HEK293 (cell line): ENCODE measurements at regions not wholly inside any gene's neighbourhood (a gene's known extent, or its start where the extent isn't known, plus 50 kb on each side); places are given as distances from the start of the nearest gene placed in this dataset.

Source experiments
- CTCF ChIA-PET: fragments of 350-600 bp; formaldehyde crosslinking; extraction: SDS; loops from one replicate; lab custom pipeline; 2021; ENCODE audit warnings: antibody characterized with exemption; lab: Yijun Ruan, JAX
- POLR2A ChIA-PET: fragments of 300-600 bp; formaldehyde crosslinking; extraction: SDS; loops from one replicate; lab custom pipeline; 2020; ENCODE audit warnings: antibody characterized with exemption, inconsistent platforms; lab: Yijun Ruan, JAX
- H3K27ac ChIP-seq: fragments of 200-500 bp; sonication (Bioruptor generic); 2 replicates; pipeline ENCODE4 v1.5.1; 2014; ENCODE audit warnings: low read depth, low read length, control low read depth, inconsistent platforms; ENCODE audit errors: extremely low read depth
- H3K36me3 ChIP-seq, 2 experiments: fragments of 200-500 bp in 1 of 2; sonication (Bioruptor generic) in 1 of 2; 1 replicate in 1 of 2; 2 replicates in 1 of 2; pipeline ENCODE4 v1.5.1; 2014 to 2017; ENCODE audit warnings: inconsistent platforms in 2 of 2, low read length in 2 of 2; ENCODE audit not compliant: control insufficient read depth in 2 of 2, insufficient read depth in 1 of 2
- H3K4me1 ChIP-seq: fragments of 200-500 bp; sonication (Bioruptor generic); 2 replicates; pipeline ENCODE4 v1.5.1; 2014; ENCODE audit warnings: mild to moderate bottlenecking, low read length, inconsistent platforms; ENCODE audit not compliant: control insufficient read depth, insufficient read depth
- H3K4me3 ChIP-seq: 2 replicates; pipeline ENCODE4 v1.5.1; 2011; ENCODE audit warnings: low read depth, mild to moderate bottlenecking, control low read depth, low read length, moderate library complexity
- H3K9me3 ChIP-seq: fragments of 200-500 bp; sonication (Bioruptor generic); 2 replicates; pipeline ENCODE4 v1.5.1; 2014; ENCODE audit warnings: low read depth, low read length, inconsistent platforms; ENCODE audit not compliant: control insufficient read depth, insufficient read depth
- EGR2 ChIP-seq: fragments of 450-650 bp; formaldehyde crosslinking; IDR thresholded peaks from 2 replicates; pipeline ENCODE4 v1.5.1; 2016; ENCODE audit warnings: low read depth, missing biosample characterization, missing genetic modification characterization
- HOXC10 ChIP-seq: sonication (generic); formaldehyde crosslinking; IDR thresholded peaks from 2 replicates; pipeline ENCODE4 v1.8.1; 2023; ENCODE audit warnings: mild to moderate bottlenecking, missing genetic modification reagents
- MYNN ChIP-seq: fragments of 450-650 bp; formaldehyde crosslinking; IDR thresholded peaks from 2 replicates; pipeline ENCODE4 v1.5.1; 2016; ENCODE audit warnings: missing biosample characterization, missing genetic modification characterization, borderline replicate concordance
- SCRT2 ChIP-seq: fragments of 450-650 bp; formaldehyde crosslinking; IDR thresholded peaks from 2 replicates; pipeline ENCODE4 v1.5.1; 2016; ENCODE audit warnings: missing biosample characterization, missing genetic modification characterization
- ZBTB20 ChIP-seq: fragments of 450-650 bp; formaldehyde crosslinking; IDR thresholded peaks from 2 replicates; pipeline ENCODE4 v1.5.1; 2016; ENCODE audit warnings: missing biosample characterization, missing genetic modification characterization
- ZBTB49 ChIP-seq: fragments of 450-650 bp; formaldehyde crosslinking; IDR thresholded peaks from 2 replicates; pipeline ENCODE4 v1.5.1; 2016; ENCODE audit warnings: missing biosample characterization, missing genetic modification characterization, low read depth
- ZFHX2 ChIP-seq: fragments of 450-650 bp; formaldehyde crosslinking; conservative IDR thresholded peaks from 2 replicates; pipeline ENCODE4 v1.5.1; 2016; ENCODE audit warnings: missing biosample characterization, missing genetic modification characterization
- ZFP69B ChIP-seq: fragments of 450-650 bp; formaldehyde crosslinking; IDR thresholded peaks from 2 replicates; pipeline ENCODE4 v1.5.1; 2016; ENCODE audit warnings: missing biosample characterization, missing genetic modification characterization
- ZIC2 ChIP-seq: fragments of 450-650 bp; formaldehyde crosslinking; IDR thresholded peaks from 2 replicates; pipeline ENCODE4 v1.5.1; 2016; ENCODE audit warnings: missing biosample characterization, missing genetic modification characterization
- ZNF138 ChIP-seq: fragments of 450-650 bp; formaldehyde crosslinking; IDR thresholded peaks from 2 replicates; pipeline ENCODE4 v1.5.1; 2016; ENCODE audit warnings: missing biosample characterization, missing genetic modification characterization, borderline replicate concordance
- ZNF155 ChIP-seq: fragments of 450-650 bp; formaldehyde crosslinking; IDR thresholded peaks from 2 replicates; pipeline ENCODE4 v1.5.1; 2016; ENCODE audit warnings: missing biosample characterization, missing genetic modification characterization
- ZNF202 ChIP-seq: fragments of 450-650 bp; formaldehyde crosslinking; IDR thresholded peaks from 2 replicates; pipeline ENCODE4 v1.5.1; 2016; ENCODE audit warnings: missing biosample characterization, missing genetic modification characterization, borderline replicate concordance
- ZNF239 ChIP-seq: fragments of 450-650 bp; formaldehyde crosslinking; IDR thresholded peaks from 2 replicates; pipeline ENCODE4 v1.5.1; 2016; ENCODE audit warnings: missing biosample characterization, missing genetic modification characterization
- ZNF280C ChIP-seq: fragments of 450-650 bp; formaldehyde crosslinking; IDR thresholded peaks from 2 replicates; pipeline ENCODE4 v1.5.1; 2016; ENCODE audit warnings: missing biosample characterization, missing genetic modification characterization
- ZNF341 ChIP-seq: fragments of 450-650 bp; formaldehyde crosslinking; IDR thresholded peaks from 2 replicates; pipeline ENCODE4; 2016; ENCODE audit warnings: low read depth, missing biosample characterization, missing genetic modification characterization
- ZNF37A ChIP-seq: fragments of 450-650 bp; IDR thresholded peaks from 2 replicates; pipeline ENCODE4 v1.5.1; 2018; ENCODE audit warnings: missing biosample characterization, missing genetic modification characterization
- ZNF501 ChIP-seq: fragments of 450-650 bp; formaldehyde crosslinking; IDR thresholded peaks from 2 replicates; pipeline ENCODE4 v1.5.1; 2016; ENCODE audit warnings: missing biosample characterization, missing genetic modification characterization
- ZNF600 ChIP-seq: fragments of 450-650 bp; formaldehyde crosslinking; IDR thresholded peaks from 2 replicates; pipeline ENCODE4 v1.5.1; 2016; ENCODE audit warnings: missing biosample characterization, missing genetic modification characterization
- ZNF776 ChIP-seq: fragments of 450-650 bp; formaldehyde crosslinking; IDR thresholded peaks from 2 replicates; pipeline ENCODE4 v1.5.0; 2017; ENCODE audit warnings: missing biosample characterization, missing genetic modification characterization, borderline replicate concordance
- TF ChIP-seq, protein P1 (sequence below): fragments of 450-650 bp; formaldehyde crosslinking; IDR thresholded peaks from 2 replicates; pipeline ENCODE4 v1.5.1; 2016; ENCODE audit warnings: missing biosample characterization, missing genetic modification characterization
- TF ChIP-seq, protein P2 (sequence below): fragments of 450-650 bp; formaldehyde crosslinking; IDR thresholded peaks from 2 replicates; pipeline ENCODE4 v1.5.1; 2017; ENCODE audit warnings: missing biosample characterization, missing genetic modification characterization

DNA sequence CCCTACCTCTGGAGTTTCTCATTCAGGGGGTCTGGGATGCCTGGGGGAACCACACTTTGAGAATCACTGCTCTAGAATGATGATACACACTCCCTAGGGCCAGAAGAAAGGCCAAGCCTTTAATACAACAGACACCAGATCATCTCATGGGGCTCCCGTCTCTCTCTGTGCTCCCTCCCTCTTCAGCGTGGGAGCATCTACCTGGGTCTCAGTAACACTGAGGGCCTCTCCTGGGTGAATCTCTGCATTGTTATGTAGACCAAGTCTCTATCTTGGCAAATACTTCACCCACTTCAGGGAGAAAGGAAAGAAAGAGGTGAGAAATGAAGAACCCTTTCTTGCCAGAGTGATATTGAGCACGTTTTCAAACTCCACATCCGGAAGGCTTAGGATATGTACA is 65.4 kb upstream of the KCNK12 start (continued):
- TF ChIP-seq ZBTB49 (tag by site-specific recombination) (no peak), ZNF138 (no peak), ZNF37A (no peak), ZNF155 (no peak), MYNN (tag by site-specific recombination) (no peak), ZNF776 (tag by site-specific recombination) (no peak), HOXC10 (CRISPR knock-in tag) (no peak)

DNA sequence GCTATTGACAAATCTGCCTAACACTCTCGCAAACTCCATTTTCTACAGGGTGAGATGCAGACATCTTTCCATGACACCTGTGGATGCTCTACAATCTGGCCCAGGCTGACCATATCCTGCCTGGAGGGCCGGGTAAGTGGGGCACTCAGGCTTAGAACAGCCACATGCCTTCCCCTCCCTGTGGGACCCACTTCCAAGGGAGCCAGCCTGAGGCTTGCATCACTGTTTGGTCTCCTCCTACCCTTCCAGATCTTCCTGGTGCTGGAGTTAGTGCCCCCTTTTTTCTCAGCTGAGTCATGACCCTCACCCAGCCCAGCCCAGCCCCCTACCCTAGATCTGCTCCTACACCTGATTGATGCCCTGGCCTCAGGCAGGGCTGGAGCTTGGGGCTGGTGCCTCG is 62.0 kb upstream of the KCNK12 start:
- ChIA-PET POLR2A (no interaction called here), CTCF (interaction anchor here (0.5 to 0.7 kb wide), 2 partner anchors 298 to 690 kb away, joined by 3 to 4 read pairs; no protein-coding TSS in a partner anchor)
- Histone ChIP-seq H3K4me3 (no peak overlapping the region), H3K9me3 (no peaks in the 10 kb centered on the region), H3K27ac (no peak overlapping the region), H3K36me3 (no peaks in the 10 kb centered on the region), H3K4me1 (no peaks in the 10 kb centered on the region)
- TF ChIP-seq ZBTB20 (tag by site-specific recombination) (no peak), ZNF341 (no peak), SCRT2 (tag by site-specific recombination) (peak; percentile 58), ZNF501 (tag by site-specific recombination) (no peak), ZFP69B (tag by site-specific recombination) (peak; percentile 23; the same call in 1 of the 2 replicates)
- TF ChIP-seq, protein P1, sequence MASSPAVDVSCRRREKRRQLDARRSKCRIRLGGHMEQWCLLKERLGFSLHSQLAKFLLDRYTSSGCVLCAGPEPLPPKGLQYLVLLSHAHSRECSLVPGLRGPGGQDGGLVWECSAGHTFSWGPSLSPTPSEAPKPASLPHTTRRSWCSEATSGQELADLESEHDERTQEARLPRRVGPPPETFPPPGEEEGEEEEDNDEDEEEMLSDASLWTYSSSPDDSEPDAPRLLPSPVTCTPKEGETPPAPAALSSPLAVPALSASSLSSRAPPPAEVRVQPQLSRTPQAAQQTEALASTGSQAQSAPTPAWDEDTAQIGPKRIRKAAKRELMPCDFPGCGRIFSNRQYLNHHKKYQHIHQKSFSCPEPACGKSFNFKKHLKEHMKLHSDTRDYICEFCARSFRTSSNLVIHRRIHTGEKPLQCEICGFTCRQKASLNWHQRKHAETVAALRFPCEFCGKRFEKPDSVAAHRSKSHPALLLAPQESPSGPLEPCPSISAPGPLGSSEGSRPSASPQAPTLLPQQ (tag by site-specific recombination): peak; percentile 58; the same call in 1 of the 2 replicates

DNA sequence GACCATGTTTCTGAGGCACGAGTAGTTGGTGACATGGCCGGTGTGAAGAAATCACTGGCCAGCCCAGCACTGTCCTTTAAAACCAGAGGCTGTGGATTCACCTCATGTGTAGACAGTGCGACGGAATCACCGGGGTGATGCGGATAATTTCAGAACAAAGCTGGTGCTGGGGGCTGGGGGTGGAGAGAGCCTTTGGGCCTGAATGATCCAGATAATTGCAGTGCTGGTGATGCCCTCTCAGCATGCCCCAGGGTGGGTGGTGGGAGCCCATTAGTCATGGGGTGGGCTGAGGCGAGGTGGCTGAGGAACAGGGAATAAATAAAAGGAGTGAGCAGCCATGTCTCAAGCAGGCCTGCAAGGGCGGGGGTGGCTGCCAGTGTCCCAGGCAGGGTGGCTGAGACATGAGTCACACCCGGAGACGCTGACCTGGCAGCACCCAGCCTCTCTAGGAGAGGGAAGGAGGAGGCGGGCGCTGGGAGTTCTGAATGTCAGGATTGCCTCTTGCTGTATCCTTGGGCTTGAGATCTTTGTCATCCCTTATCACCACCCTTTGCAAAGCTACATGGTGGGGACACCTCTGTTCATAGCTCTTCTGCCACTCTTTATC is 61.1 kb upstream of the KCNK12 start:
- TF ChIP-seq ZNF280C (tag by site-specific recombination) (no peak), EGR2 (peak; percentile 72), ZNF239 (tag by site-specific recombination) (no peak), ZNF600 (tag by site-specific recombination) (peak; percentile 56; the same call in 1 of the 2 replicates), ZIC2 (tag by site-specific recombination) (peak; percentile 12; the same call in 1 of the 2 replicates), ZNF202 (tag by site-specific recombination) (no peak), ZFHX2 (peak; percentile 67)
- TF ChIP-seq, protein P2, sequence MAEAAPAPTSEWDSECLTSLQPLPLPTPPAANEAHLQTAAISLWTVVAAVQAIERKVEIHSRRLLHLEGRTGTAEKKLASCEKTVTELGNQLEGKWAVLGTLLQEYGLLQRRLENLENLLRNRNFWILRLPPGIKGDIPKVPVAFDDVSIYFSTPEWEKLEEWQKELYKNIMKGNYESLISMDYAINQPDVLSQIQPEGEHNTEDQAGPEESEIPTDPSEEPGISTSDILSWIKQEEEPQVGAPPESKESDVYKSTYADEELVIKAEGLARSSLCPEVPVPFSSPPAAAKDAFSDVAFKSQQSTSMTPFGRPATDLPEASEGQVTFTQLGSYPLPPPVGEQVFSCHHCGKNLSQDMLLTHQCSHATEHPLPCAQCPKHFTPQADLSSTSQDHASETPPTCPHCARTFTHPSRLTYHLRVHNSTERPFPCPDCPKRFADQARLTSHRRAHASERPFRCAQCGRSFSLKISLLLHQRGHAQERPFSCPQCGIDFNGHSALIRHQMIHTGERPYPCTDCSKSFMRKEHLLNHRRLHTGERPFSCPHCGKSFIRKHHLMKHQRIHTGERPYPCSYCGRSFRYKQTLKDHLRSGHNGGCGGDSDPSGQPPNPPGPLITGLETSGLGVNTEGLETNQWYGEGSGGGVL (tag by site-specific recombination): 0 out of 2 replicates have a peak, but pooled peaks have one; percentile 24
- POLR2A ChIA-PET: no interaction called here
- Histone ChIP-seq H3K4me3 (no peak overlapping the region), H3K36me3 (no peaks in the 10 kb centered on the region), H3K9me3 (no peaks in the 10 kb centered on the region), H3K27ac (no peak overlapping the region), H3K4me1 (no peaks in the 10 kb centered on the region)
- CTCF ChIA-PET: interaction anchor here (0.7 to 0.8 kb wide), 3 partner anchors 23 to 689 kb away, joined by 3 read pairs; no protein-coding TSS in a partner anchor
